Loucy (cell line): ENCODE measurements at regions not wholly inside any gene's neighbourhood (a gene's known extent, or its start where the extent isn't known, plus 50 kb on each side); places are given as distances from the start of the nearest gene placed in this dataset.

Source experiments
- H2AFZ ChIP-seq: fragments of 200-600 bp; sonication (generic); 2 replicates; pipeline ENCODE4 v1.6.0; 2016; ENCODE audit warnings: antibody characterized with exemption, mild to moderate bottlenecking, low read length, moderate library complexity
- H3F3A ChIP-seq: fragments of 200-600 bp; 2 replicates; pipeline ENCODE4 v1.6.0; 2016; ENCODE audit warnings: antibody characterized with exemption, low read depth, mild to moderate bottlenecking
- H3K27me3 ChIP-seq: fragments of 200-600 bp; sonication (generic); 2 replicates; pipeline ENCODE4 v1.6.1; 2014; ENCODE audit warnings: low read length, mild to moderate bottlenecking; ENCODE audit not compliant: insufficient read depth, poor library complexity, severe bottlenecking
- H3K36me3 ChIP-seq: fragments of 200-600 bp; sonication (generic); 2 replicates; pipeline ENCODE4 v1.6.1; 2016; ENCODE audit warnings: low read length; ENCODE audit not compliant: insufficient read depth
- H3K4me1 ChIP-seq: fragments of 200-600 bp; sonication (generic); 2 replicates; pipeline ENCODE4 v1.5.1; 2014; ENCODE audit warnings: low read length, mild to moderate bottlenecking; ENCODE audit not compliant: insufficient read depth, poor library complexity, severe bottlenecking
- H3K4me2 ChIP-seq: fragments of 200-600 bp; sonication (generic); 2 replicates; pipeline ENCODE4 v1.6.0; 2014; ENCODE audit warnings: antibody characterized with exemption, low read length, low read depth, mild to moderate bottlenecking; ENCODE audit not compliant: poor library complexity, severe bottlenecking
- H3K4me3 ChIP-seq: fragments of 200-600 bp; sonication (generic); 2 replicates; pipeline ENCODE4 v1.5.1; 2014; ENCODE audit warnings: low read length, mild to moderate bottlenecking, mixed read lengths; ENCODE audit not compliant: poor library complexity, severe bottlenecking
- H3K79me2 ChIP-seq: fragments of 200-600 bp; sonication (generic); 2 replicates; pipeline ENCODE4 v1.6.1; 2014; ENCODE audit warnings: low read length; ENCODE audit not compliant: insufficient read depth
- H3K9ac ChIP-seq: fragments of 200-600 bp; sonication (generic); 2 replicates; pipeline ENCODE4 v1.6.0; 2014; ENCODE audit warnings: mild to moderate bottlenecking, low read depth, low read length, moderate library complexity; ENCODE audit not compliant: poor library complexity, severe bottlenecking
- H3K9me2 ChIP-seq: fragments of 200-600 bp; sonication (generic); replicated peaks from 2 replicates; pipeline ENCODE4 v1.6.1; 2016; ENCODE audit warnings: low read depth, low read length, mixed read lengths
- H3K9me3 ChIP-seq: fragments of 200-600 bp; sonication (generic); 2 replicates; pipeline ENCODE4 v1.6.1; 2014; ENCODE audit warnings: mild to moderate bottlenecking, antibody characterized with exemption, low read length, low read depth; ENCODE audit not compliant: insufficient read depth
- H4K20me1 ChIP-seq: fragments of 200-600 bp; sonication (generic); 2 replicates; pipeline ENCODE4 v1.6.0; 2014; ENCODE audit warnings: antibody characterized with exemption, low read length, mild to moderate bottlenecking; ENCODE audit not compliant: insufficient read depth, poor library complexity, severe bottlenecking
- EZH2phosphoT487 ChIP-seq: fragments of 200-600 bp; IDR thresholded peaks from 2 replicates; pipeline ENCODE4 v1.6.1; 2018; ENCODE audit warnings: antibody characterized with exemption, mild to moderate bottlenecking, moderate library complexity, borderline replicate concordance
- TF ChIP-seq, protein P1 (sequence below): fragments of 200-600 bp; sonication (generic); conservative IDR thresholded peaks from 2 replicates; pipeline ENCODE4 v1.5.1; 2014; ENCODE audit warnings: mild to moderate bottlenecking, antibody characterized with exemption, low read length

DNA sequence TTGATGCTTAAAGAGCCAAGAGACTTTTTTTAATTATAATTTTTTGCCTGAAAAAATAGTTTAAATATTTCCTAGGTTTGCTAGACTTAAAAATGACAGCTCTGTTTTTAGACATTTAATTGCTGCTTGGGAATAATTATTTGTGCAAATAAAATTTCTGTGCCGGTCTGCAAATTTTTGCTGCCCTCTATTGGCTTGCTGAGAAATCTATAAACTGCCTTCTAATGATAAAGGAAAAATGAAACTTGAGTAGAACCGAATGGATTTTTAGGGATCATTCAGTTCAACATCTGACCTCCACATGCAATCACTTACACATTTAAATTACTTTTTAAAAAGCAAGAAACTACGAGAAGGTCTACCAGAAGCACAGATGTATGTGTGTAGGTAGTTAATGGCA lies 434.0 kb downstream of the FAM133A start:
- no peaks in the 10 kb centered on the region for H3K9me2 ChIP-seq
- no peaks in the 10 kb centered on the region for H3K79me2 ChIP-seq
- H3F3A ChIP-seq: no peaks in the 10 kb centered on the region
- no peak overlapping the region for H3K9ac ChIP-seq
- no peaks in the 10 kb centered on the region for H4K20me1 ChIP-seq
- TF ChIP-seq, protein P1, sequence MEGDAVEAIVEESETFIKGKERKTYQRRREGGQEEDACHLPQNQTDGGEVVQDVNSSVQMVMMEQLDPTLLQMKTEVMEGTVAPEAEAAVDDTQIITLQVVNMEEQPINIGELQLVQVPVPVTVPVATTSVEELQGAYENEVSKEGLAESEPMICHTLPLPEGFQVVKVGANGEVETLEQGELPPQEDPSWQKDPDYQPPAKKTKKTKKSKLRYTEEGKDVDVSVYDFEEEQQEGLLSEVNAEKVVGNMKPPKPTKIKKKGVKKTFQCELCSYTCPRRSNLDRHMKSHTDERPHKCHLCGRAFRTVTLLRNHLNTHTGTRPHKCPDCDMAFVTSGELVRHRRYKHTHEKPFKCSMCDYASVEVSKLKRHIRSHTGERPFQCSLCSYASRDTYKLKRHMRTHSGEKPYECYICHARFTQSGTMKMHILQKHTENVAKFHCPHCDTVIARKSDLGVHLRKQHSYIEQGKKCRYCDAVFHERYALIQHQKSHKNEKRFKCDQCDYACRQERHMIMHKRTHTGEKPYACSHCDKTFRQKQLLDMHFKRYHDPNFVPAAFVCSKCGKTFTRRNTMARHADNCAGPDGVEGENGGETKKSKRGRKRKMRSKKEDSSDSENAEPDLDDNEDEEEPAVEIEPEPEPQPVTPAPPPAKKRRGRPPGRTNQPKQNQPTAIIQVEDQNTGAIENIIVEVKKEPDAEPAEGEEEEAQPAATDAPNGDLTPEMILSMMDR: no peak
- no peak for TF ChIP-seq EZH2phosphoT487
- no peak overlapping the region for H3K4me2 ChIP-seq
- H3K9me3 ChIP-seq: no peaks in the 10 kb centered on the region
- H3K4me1 ChIP-seq: no peaks in the 10 kb centered on the region
- no peak overlapping the region for H3K4me3 ChIP-seq
- no peaks in the 10 kb centered on the region for H3K27me3 ChIP-seq
- H2AFZ ChIP-seq: no peak overlapping the region
- H3K36me3 ChIP-seq: no peaks in the 10 kb centered on the region

DNA sequence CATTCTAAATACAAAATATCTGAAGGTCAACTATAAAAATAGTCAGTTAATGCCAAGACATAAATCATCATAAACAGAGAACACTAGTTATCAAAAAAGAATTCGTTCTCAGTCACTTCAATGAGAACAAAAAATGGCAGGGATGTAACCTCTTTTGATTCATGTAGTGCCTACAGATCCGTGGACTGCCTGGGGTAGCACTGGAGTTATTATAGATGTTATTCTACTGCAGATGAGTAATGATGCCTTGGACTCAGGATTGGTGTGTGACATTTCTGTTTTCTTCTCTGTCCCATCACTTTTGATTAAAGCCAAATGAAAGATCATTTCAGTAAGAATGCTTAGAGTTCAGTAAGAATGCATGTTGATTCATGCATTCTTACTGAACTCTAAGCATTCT lies 440.4 kb downstream of the FAM133A start:
- Histone ChIP-seq H4K20me1 (no peaks in the 10 kb centered on the region), H3K36me3 (no peaks in the 10 kb centered on the region), H2AFZ (no peak overlapping the region), H3K9me3 (no peaks in the 10 kb centered on the region), H3K79me2 (no peaks in the 10 kb centered on the region), H3K27me3 (no peaks in the 10 kb centered on the region), H3K4me1 (no peaks in the 10 kb centered on the region), H3K9ac (no peak overlapping the region), H3K9me2 (no peaks in the 10 kb centered on the region), H3K4me2 (no peak overlapping the region), H3F3A (no peaks in the 10 kb centered on the region), H3K4me3 (no peak overlapping the region)
- no peak for TF ChIP-seq EZH2phosphoT487
- TF ChIP-seq, protein P1: no peak

- no peak overlapping the region for H3K4me3 ChIP-seq
- no peak overlapping the region for H2AFZ ChIP-seq
- H3K9me3 ChIP-seq: no peaks in the 10 kb centered on the region
- TF ChIP-seq, protein P1: no peak
- TF ChIP-seq EZH2phosphoT487: no peak
- H4K20me1 ChIP-seq: no peaks in the 10 kb centered on the region
- H3K4me2 ChIP-seq: no peak overlapping the region
- H3K9ac ChIP-seq: no peak overlapping the region
- H3K4me1 ChIP-seq: no peaks in the 10 kb centered on the region
- H3K79me2 ChIP-seq: no peaks in the 10 kb centered on the region
- no peaks in the 10 kb centered on the region for H3K9me2 ChIP-seq
- no peaks in the 10 kb centered on the region for H3F3A ChIP-seq
- H3K36me3 ChIP-seq: no peaks in the 10 kb centered on the region
- no peaks in the 10 kb centered on the region for H3K27me3 ChIP-seq
Measured at GRCh38 chrX:94121799-94122198, 447.8 kb downstream of the FAM133A start.
